Spleen (tissue), 7 donors: ENCODE measurements at regions not wholly inside any gene's neighbourhood (a gene's known extent, or its start where the extent isn't known, plus 50 kb on each side); places are given as distances from the start of the nearest gene placed in this dataset.

Experiments
- POLR2A ChIP-seq, 3 donors: fragments of 450-650 bp; IDR thresholded peaks; one replicate each; pipeline ENCODE4 v1.5.1; 2017; ENCODE audit warnings: antibody characterized with exemption in 3 of 3, mild to moderate bottlenecking in 1 of 3
- TF ChIP-seq, protein P1 (sequence below), 11 experiments: fragments of 200-600 bp in 7 of 11; fragments of 450-650 bp in 4 of 11; sonication (generic) in 4 of 11; IDR thresholded peaks in 8 of 11; conservative IDR thresholded peaks in 3 of 11; 1 replicate in 7 of 11; 2 replicates in 4 of 11; pipeline versions ENCODE4 v1.4.0 to v1.8.0; 2016 to 2021; ENCODE audit warnings: antibody characterized with exemption in 11 of 11, inconsistent platforms in 4 of 11, mild to moderate bottlenecking in 1 of 11
- donor health status: DM: no; HTN: no; CAD: no; lungs with moderate emphysema.
- donor health status: DM: no; HTN: no; CAD: no.
- donor health status: DM: no; HTN: no; CAD: no.

DNA sequence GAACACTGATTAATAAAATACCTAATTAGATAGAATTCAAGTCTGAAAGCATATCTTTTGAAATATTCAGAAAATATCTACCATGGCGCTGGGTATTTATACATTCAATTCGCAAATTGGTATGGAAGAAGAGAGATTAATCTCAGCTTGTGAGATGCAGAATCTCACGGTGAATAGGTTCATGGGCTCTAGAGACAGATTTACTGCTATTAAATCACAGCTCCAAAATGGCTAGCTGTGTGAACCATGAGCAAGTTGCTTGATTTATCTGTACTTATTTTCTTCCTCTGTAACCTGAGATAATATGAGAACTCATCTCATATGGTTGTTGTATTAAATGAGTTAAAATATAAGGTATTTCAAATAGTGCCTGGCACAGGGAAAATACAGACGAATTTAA, 556.7 kb downstream of the FBXO15 start:
- TF ChIP-seq, protein P1, sequence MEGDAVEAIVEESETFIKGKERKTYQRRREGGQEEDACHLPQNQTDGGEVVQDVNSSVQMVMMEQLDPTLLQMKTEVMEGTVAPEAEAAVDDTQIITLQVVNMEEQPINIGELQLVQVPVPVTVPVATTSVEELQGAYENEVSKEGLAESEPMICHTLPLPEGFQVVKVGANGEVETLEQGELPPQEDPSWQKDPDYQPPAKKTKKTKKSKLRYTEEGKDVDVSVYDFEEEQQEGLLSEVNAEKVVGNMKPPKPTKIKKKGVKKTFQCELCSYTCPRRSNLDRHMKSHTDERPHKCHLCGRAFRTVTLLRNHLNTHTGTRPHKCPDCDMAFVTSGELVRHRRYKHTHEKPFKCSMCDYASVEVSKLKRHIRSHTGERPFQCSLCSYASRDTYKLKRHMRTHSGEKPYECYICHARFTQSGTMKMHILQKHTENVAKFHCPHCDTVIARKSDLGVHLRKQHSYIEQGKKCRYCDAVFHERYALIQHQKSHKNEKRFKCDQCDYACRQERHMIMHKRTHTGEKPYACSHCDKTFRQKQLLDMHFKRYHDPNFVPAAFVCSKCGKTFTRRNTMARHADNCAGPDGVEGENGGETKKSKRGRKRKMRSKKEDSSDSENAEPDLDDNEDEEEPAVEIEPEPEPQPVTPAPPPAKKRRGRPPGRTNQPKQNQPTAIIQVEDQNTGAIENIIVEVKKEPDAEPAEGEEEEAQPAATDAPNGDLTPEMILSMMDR (IDR thresholded peaks at IDR 0.05 in 8 of 11, conservative IDR thresholded peaks at IDR 0.05 in 3 of 11): no peak
- no peak for TF ChIP-seq POLR2A (IDR thresholded peaks at IDR 0.05)
